Ovary (tissue), 7 donors: ENCODE measurements at regions not wholly inside any gene's neighbourhood (a gene's known extent, or its start where the extent isn't known, plus 50 kb on each side); places are given as distances from the start of the nearest gene placed in this dataset.

Experiments used
- DNase-seq, 5 donors: peaks; one replicate each; pipeline ENCODE4 v3.0.0-alpha.2; 2019 to 2020
- H3K27ac ChIP-seq, 2 donors: fragments of 200-600 bp; one replicate each; pipeline versions ENCODE4 v1.5.1 to v1.8.0; 2019 to 2022
- H3K27me3 ChIP-seq: fragments of 200-600 bp; one replicate; pipeline ENCODE4 v1.8.0; 2022
- H3K36me3 ChIP-seq: fragments of 200-600 bp; sonication (generic); one replicate; pipeline ENCODE4 v1.5.1; 2019
- H3K4me1 ChIP-seq: one replicate; pipeline ENCODE4 v1.8.1; 2013; ENCODE audit warnings: mild to moderate bottlenecking, moderate library complexity; ENCODE audit not compliant: insufficient read depth
- H3K4me3 ChIP-seq: fragments of 200-600 bp; sonication (generic); one replicate; pipeline ENCODE4 v1.5.1; 2017
- H3K9me3 ChIP-seq, 2 donors: fragments of 200-600 bp in 1 of 2; sonication (generic) in 1 of 2; one replicate each; pipeline versions ENCODE4 v1.5.1 to v1.8.1; 2013 to 2019; ENCODE audit warnings: mild to moderate bottlenecking in 1 of 2, moderate library complexity in 1 of 2
- EP300 ChIP-seq: sonication (generic); formaldehyde crosslinking; IDR thresholded peaks from one replicate; pipeline ENCODE4 v1.6.1; 2017; ENCODE audit warnings: antibody characterized with exemption
- POLR2A ChIP-seq: fragments of 450-650 bp; IDR thresholded peaks from one replicate; pipeline ENCODE4 v1.6.1; 2017; ENCODE audit warnings: antibody characterized with exemption, mild to moderate bottlenecking, moderate library complexity
- WGBS, 3 donors: extraction: QIAGEN DNeasy Blood & Tissue Kit in 1 of 3; methylation state at CpG; one replicate each; pipeline versions ENCODE4 v1.1.5 to v1.1.7; 2013 to 2017; 5-methylcytosine and 5-hydroxymethylcytosine counted together
- intact Hi-C, 4 donors: fragments of 100-400 bp; cut with DNase I; formaldehyde crosslinking; loops; one replicate each; pipeline versions ENCODE4 v1.11.0 to v1.15.1; 2022 to 2023
- TF ChIP-seq, protein P1 (sequence below), 3 donors: fragments of 450-650 bp in 2 of 3; fragments of 200-600 bp in 1 of 3; IDR thresholded peaks; one replicate each; pipeline versions ENCODE4 v1.5.1 to v1.8.0; 2016 to 2022; ENCODE audit warnings: antibody characterized with exemption in 3 of 3, mild to moderate bottlenecking in 1 of 3
- donor health status: DM: no; HTN: no; CAD: no; lungs with moderate emphysema.
- donor health status: DM: no; HTN: no; CAD: no.
- donor health status: Bipolar disorder and iron deficiency.
- donor health status: DM: no; HTN: no; CAD: no.
- donor health status: DM: yes; HTN: yes; CAD: no.

GRCh38 chr16:73217654-73218053, 169.7 kb upstream of the ZFHX3 start:
- Histone ChIP-seq H3K4me3 (no peak overlapping the region), H3K9me3 (no peaks in the 10 kb centered on the region), H3K4me1 (no peaks in the 10 kb centered on the region), H3K27me3 (no peaks in the 10 kb centered on the region), H3K36me3 (no peaks in the 10 kb centered on the region), H3K27ac (no peak overlapping the region)
- no peak for TF ChIP-seq POLR2A
- TF ChIP-seq EP300, result no peak
- DNase-seq, result no peak
- 77 to 79% (median 79%) methylated on average over 3 of the region's 3 CpGs for WGBS, 3 donors
- intact Hi-C loops, result no loop called here

- Histone ChIP-seq H3K36me3 (no peaks in the 10 kb centered on the region), H3K4me3 (no peak overlapping the region), H3K4me1 (no peaks in the 10 kb centered on the region), H3K9me3 (no peaks in the 10 kb centered on the region), H3K27ac (no peak overlapping the region), H3K27me3 (no peaks in the 10 kb centered on the region)
- 81 to 88% (median 88%) methylated on average over 8 of the region's 8 CpGs for WGBS, 3 donors
- intact Hi-C loops, result no loop called here
- TF ChIP-seq POLR2A, result no peak
- no peak for TF ChIP-seq EP300
- TF ChIP-seq, protein P1, sequence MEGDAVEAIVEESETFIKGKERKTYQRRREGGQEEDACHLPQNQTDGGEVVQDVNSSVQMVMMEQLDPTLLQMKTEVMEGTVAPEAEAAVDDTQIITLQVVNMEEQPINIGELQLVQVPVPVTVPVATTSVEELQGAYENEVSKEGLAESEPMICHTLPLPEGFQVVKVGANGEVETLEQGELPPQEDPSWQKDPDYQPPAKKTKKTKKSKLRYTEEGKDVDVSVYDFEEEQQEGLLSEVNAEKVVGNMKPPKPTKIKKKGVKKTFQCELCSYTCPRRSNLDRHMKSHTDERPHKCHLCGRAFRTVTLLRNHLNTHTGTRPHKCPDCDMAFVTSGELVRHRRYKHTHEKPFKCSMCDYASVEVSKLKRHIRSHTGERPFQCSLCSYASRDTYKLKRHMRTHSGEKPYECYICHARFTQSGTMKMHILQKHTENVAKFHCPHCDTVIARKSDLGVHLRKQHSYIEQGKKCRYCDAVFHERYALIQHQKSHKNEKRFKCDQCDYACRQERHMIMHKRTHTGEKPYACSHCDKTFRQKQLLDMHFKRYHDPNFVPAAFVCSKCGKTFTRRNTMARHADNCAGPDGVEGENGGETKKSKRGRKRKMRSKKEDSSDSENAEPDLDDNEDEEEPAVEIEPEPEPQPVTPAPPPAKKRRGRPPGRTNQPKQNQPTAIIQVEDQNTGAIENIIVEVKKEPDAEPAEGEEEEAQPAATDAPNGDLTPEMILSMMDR (IDR thresholded peaks at IDR 0.05), result no peak
- no peak for DNase-seq
These were observed 169.0 kb upstream of the ZFHX3 start for GRCh38 chr16:73216932-73217331.

DNA sequence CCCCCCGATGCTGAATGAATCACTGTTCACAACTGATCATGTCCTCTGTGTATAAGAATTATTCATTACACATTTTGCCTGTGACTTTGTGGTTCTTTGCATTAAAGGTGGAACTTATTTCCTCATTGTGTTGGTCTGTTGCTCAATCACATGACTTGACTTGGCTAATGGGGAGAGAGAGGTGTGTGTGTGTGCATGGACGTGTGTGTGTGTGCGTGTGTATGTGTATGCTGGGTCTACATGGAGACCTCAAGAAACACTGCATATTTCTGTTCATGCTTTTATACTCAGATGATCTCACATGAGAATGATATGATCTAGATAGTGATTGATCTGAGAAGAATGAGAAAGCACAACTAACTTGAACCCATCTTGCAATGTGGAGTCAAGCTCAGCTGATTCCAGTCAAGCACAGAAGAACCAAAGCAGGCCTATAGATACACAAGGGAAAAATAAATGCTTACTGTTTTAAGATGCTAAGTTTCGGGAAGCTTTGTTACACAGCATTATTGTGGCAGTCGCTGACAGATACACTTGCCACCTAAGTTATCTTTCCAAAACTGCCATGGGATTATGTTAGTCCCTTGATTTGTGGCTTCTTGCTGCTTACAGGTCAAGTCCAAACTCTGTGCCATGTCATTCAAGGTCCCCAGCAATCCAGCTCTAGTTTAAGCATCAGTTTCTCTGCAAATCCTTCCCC, 167.9 kb upstream of the ZFHX3 start:
- Histone ChIP-seq H3K4me3 (no peak overlapping the region), H3K36me3 (no peaks in the 10 kb centered on the region), H3K27me3 (no peaks in the 10 kb centered on the region), H3K9me3 (no peaks in the 10 kb centered on the region), H3K4me1 (no peaks in the 10 kb centered on the region), H3K27ac (no peak overlapping the region)
- WGBS, 3 donors, result 87 to 92% (median 90%) methylated on average over 5 of the region's 5 CpGs
- intact Hi-C loops, result no loop called here
- no peak for DNase-seq
- TF ChIP-seq, protein P1 (IDR thresholded peaks at IDR 0.05), result no peak

GRCh38 chr16:73214825-73215677, 167.1 kb upstream of the ZFHX3 start:
- 48 to 61% (median 51%) methylated on average over 3 of the region's 3 CpGs for WGBS, 3 donors
- Histone ChIP-seq H3K27me3 (no peaks in the 10 kb centered on the region), H3K9me3 (no peaks in the 10 kb centered on the region), H3K4me3 (no peak overlapping the region), H3K4me1 (no peaks in the 10 kb centered on the region), H3K27ac (no peak overlapping the region), H3K36me3 (no peaks in the 10 kb centered on the region)
- DNase-seq, result no peak
- intact Hi-C loops, result no loop called here
- TF ChIP-seq, protein P1 (IDR thresholded peaks at IDR 0.05), result no peak
- TF ChIP-seq POLR2A, result no peak
- no peak for TF ChIP-seq EP300
